Astrocyte (in vitro differentiated cells and primary cell): ENCODE measurements at regions not wholly inside any gene's neighbourhood (a gene's known extent, or its start where the extent isn't known, plus 50 kb on each side); places are given as distances from the start of the nearest gene placed in this dataset.

ENCODE experiments used
- DNase-seq: peaks from one replicate; pipeline ENCODE4 v3.0.0-alpha.2; 2010; ENCODE audit warnings: low read depth
- FAIRE-seq: peaks from 2 replicates; lab custom pipeline; 2011; peaks lifted over from hg19 to GRCh38; lab: Jason Lieb, UNC
- H2AFZ ChIP-seq: 2 replicates; pipeline ENCODE4 v1.6.0; 2012; ENCODE audit warnings: low read depth, low read length, inconsistent platforms
- H3K27ac ChIP-seq: 2 replicates; pipeline ENCODE4 v1.5.1; 2011; ENCODE audit warnings: low read depth, low read length, inconsistent platforms
- H3K27me3 ChIP-seq: 2 replicates; pipeline ENCODE4 v1.6.0; 2011; ENCODE audit warnings: low read length, inconsistent platforms; ENCODE audit not compliant: insufficient read depth
- H3K36me3 ChIP-seq: 2 replicates; pipeline ENCODE4 v1.5.1; 2011; ENCODE audit warnings: low read length, inconsistent platforms; ENCODE audit not compliant: insufficient read depth
- H3K4me1 ChIP-seq: 2 replicates; pipeline ENCODE4 v1.5.1; 2011; ENCODE audit warnings: low read length, inconsistent platforms; ENCODE audit not compliant: insufficient read depth
- H3K4me2 ChIP-seq: 2 replicates; pipeline ENCODE4 v1.6.0; 2012; ENCODE audit warnings: low read length, inconsistent platforms
- H3K4me3 ChIP-seq: 2 replicates; pipeline ENCODE4 v1.5.1; 2011; ENCODE audit warnings: low read depth, mild to moderate bottlenecking, low read length, inconsistent platforms; ENCODE audit not compliant: insufficient read depth
- H3K79me2 ChIP-seq: 2 replicates; pipeline ENCODE4 v1.6.0; 2012; ENCODE audit warnings: mild to moderate bottlenecking, low read length, inconsistent platforms; ENCODE audit not compliant: insufficient read depth
- H3K9ac ChIP-seq: 2 replicates; pipeline ENCODE4 v1.6.0; 2012; ENCODE audit warnings: mild to moderate bottlenecking, low read length, inconsistent platforms
- H3K9me3 ChIP-seq: 2 replicates; pipeline ENCODE4 v1.5.1; 2012; ENCODE audit warnings: low read depth, mild to moderate bottlenecking, low read length, inconsistent platforms; ENCODE audit not compliant: insufficient read depth
- H4K20me1 ChIP-seq: 2 replicates; pipeline ENCODE4 v1.6.0; 2012; ENCODE audit warnings: low read length, inconsistent platforms; ENCODE audit not compliant: insufficient read depth
- H3K27ac Mint-ChIP-seq: one replicate; pipeline ENCODE4 v1.8.0; 2021; ENCODE audit warnings: mild to moderate bottlenecking, mixed read lengths; ENCODE audit not compliant: unreplicated experiment
- H3K27me3 Mint-ChIP-seq: one replicate; pipeline ENCODE4 v1.8.0; 2021; ENCODE audit warnings: low read depth, mixed read lengths; ENCODE audit not compliant: unreplicated experiment
- H3K36me3 Mint-ChIP-seq: one replicate; pipeline ENCODE4 v1.8.0; 2021; ENCODE audit warnings: low read depth, mixed read lengths; ENCODE audit not compliant: unreplicated experiment
- H3K4me1 Mint-ChIP-seq: one replicate; pipeline ENCODE4 v1.8.0; 2021; ENCODE audit warnings: low read depth, mixed read lengths; ENCODE audit not compliant: unreplicated experiment
- H3K4me3 Mint-ChIP-seq: one replicate; pipeline ENCODE4 v1.8.0; 2021; ENCODE audit warnings: mild to moderate bottlenecking, moderate library complexity, mixed read lengths; ENCODE audit not compliant: unreplicated experiment
- H3K9me3 Mint-ChIP-seq: one replicate; pipeline ENCODE4 v1.8.0; 2021; ENCODE audit warnings: mild to moderate bottlenecking, mixed read lengths; ENCODE audit not compliant: unreplicated experiment
- CTCF ChIP-seq: IDR thresholded peaks from 2 replicates; pipeline ENCODE4 v1.5.1; 2011; ENCODE audit warnings: low read depth, mild to moderate bottlenecking, inconsistent platforms, low read length, moderate library complexity; ENCODE audit not compliant: insufficient read depth
- EZH2 ChIP-seq: IDR thresholded peaks from 2 replicates; pipeline ENCODE4 v1.6.1; 2012; ENCODE audit warnings: mild to moderate bottlenecking, low read length, inconsistent platforms; ENCODE audit not compliant: insufficient read depth

- H3K36me3 Mint-ChIP-seq, result peaks cover 3% of the 10 kb centered on the region
- Histone ChIP-seq H3K79me2 (no peaks in the 10 kb centered on the region), H3K9me3 (no peaks in the 10 kb centered on the region), H3K36me3 (no peaks in the 10 kb centered on the region), H4K20me1 (no peaks in the 10 kb centered on the region), H3K9ac (no peak overlapping the region), H3K27ac (no peak overlapping the region), H3K4me1 (peaks cover 30% of the 10 kb centered on the region), H3K27me3 (no peaks in the 10 kb centered on the region), H2AFZ (no peak overlapping the region), H3K4me2 (no peak overlapping the region), H3K4me3 (no peak overlapping the region)
- peaks cover 10% of the 10 kb centered on the region for H3K9me3 Mint-ChIP-seq
- no peak overlapping the region for H3K27ac Mint-ChIP-seq
- FAIRE-seq (no peak), DNase-seq (no peak)
- TF ChIP-seq CTCF, result no peak
- no peak for TF ChIP-seq EZH2
- H3K27me3 Mint-ChIP-seq, result peaks cover 11% of the 10 kb centered on the region
- no peak overlapping the region for H3K4me3 Mint-ChIP-seq
- peaks cover 32% of the 10 kb centered on the region for H3K4me1 Mint-ChIP-seq
Observed at GRCh38 chr21:38956007-38956406, 150.3 kb downstream of the ETS2 start.

GRCh38 chr21:38955495-38955894 lies 149.8 kb downstream of the ETS2 start:
- DNase-seq (peak; percentile 61), FAIRE-seq (no peak)

More at GRCh38 chr21:38955495-38955894, 149.8 kb downstream of the ETS2 start:
- peaks cover 32% of the 10 kb centered on the region for H3K4me1 Mint-ChIP-seq
- no peak for TF ChIP-seq EZH2
- no peak for TF ChIP-seq CTCF
- Histone ChIP-seq H3K27me3 (no peaks in the 10 kb centered on the region), H3K36me3 (no peaks in the 10 kb centered on the region), H3K27ac (no peak overlapping the region), H3K79me2 (no peaks in the 10 kb centered on the region), H2AFZ (no peak overlapping the region), H4K20me1 (no peaks in the 10 kb centered on the region), H3K9me3 (no peaks in the 10 kb centered on the region), H3K9ac (no peak overlapping the region), H3K4me1 (peaks cover 30% of the 10 kb centered on the region), H3K4me3 (no peak overlapping the region), H3K4me2 (peak overlapping the region; percentile 12)
- peaks cover 11% of the 10 kb centered on the region for H3K27me3 Mint-ChIP-seq
- H3K4me3 Mint-ChIP-seq, result no peak overlapping the region
- no peak overlapping the region for H3K27ac Mint-ChIP-seq
- peaks cover 10% of the 10 kb centered on the region for H3K9me3 Mint-ChIP-seq
- H3K36me3 Mint-ChIP-seq, result peaks cover 3% of the 10 kb centered on the region
